Pancreas (tissue), 10 donors: ENCODE measurements at regions not wholly inside any gene's neighbourhood (a gene's known extent, or its start where the extent isn't known, plus 50 kb on each side); places are given as distances from the start of the nearest gene placed in this dataset.

Experiments used
- ATAC-seq, 4 donors: fragments of 200-7000 bp; cut with Tn5 transposase; one replicate each; pipeline versions ENCODE4 v1.8.0 to v1.9.1; 2020; ENCODE audit warnings: mild to moderate bottlenecking in 4 of 4, moderate library complexity in 4 of 4
- DNase-seq, 6 donors: peaks; one replicate each; pipeline ENCODE4 v3.0.0-alpha.2; 2020
- FAIRE-seq: peaks from 2 replicates; lab custom pipeline; 2012; peaks lifted over from hg19 to GRCh38; lab: Jason Lieb, UNC
- H3K27ac ChIP-seq, 4 donors: fragments of 200-600 bp; sonication (generic); 1 replicate in 3 of 4; 2 replicates in 1 of 4; pipeline versions ENCODE4 v1.5.0 to v1.8.0; 2020
- H3K27me3 ChIP-seq, 4 donors: fragments of 200-600 bp; one replicate each; pipeline ENCODE4 v1.8.0; 2021
- H3K36me3 ChIP-seq, 3 donors: fragments of 200-600 bp; sonication (generic) in 1 of 3; one replicate each; pipeline versions ENCODE4 v1.5.0 to v1.8.0; 2020 to 2021
- H3K4me1 ChIP-seq, 3 donors: fragments of 200-600 bp; one replicate each; pipeline ENCODE4 v1.8.0; 2021
- H3K4me3 ChIP-seq, 4 donors: fragments of 200-600 bp; sonication (generic) in 2 of 4; one replicate each; pipeline versions ENCODE4 v1.5.0 to v1.8.0; 2020 to 2021
- H3K9me3 ChIP-seq, 4 donors: fragments of 200-600 bp; one replicate each; pipeline ENCODE4 v1.8.0; 2021
- WGBS, 2 donors: extraction: QIAGEN DNeasy Blood & Tissue Kit; methylation state at CpG; one replicate each; pipeline ENCODE4 v1.1.7; 2013; 5-methylcytosine and 5-hydroxymethylcytosine counted together
- intact Hi-C, 3 donors: fragments of 100-400 bp; cut with DNase I; formaldehyde crosslinking; loops; one replicate each; pipeline versions ENCODE4 v1.11.1 to v1.14.2; 2022
- TF ChIP-seq, protein P1 (sequence below), 4 donors: fragments of 200-600 bp; sonication (generic) in 3 of 4; IDR thresholded peaks; one replicate each; pipeline versions ENCODE4 v1.5.0 to v1.8.0; 2021; ENCODE audit warnings: antibody characterized with exemption in 4 of 4
- donor health status: healthy with polysubstance abuse.
- donor health status: DM: no; HTN: no; CAD: no; lungs with moderate emphysema.
- donor health status: DM: no; HTN: no; CAD: no.
- donor health status: control.
- donor health status: control.
- donor health status: Bipolar disorder and iron deficiency.
- donor health status: DM: yes; HTN: yes; CAD: no.
- donor health status: DM: no; HTN: no; CAD: no.
- donor health status: DM: no; HTN: no; CAD: no.
- donor health status: DM: yes; HTN: yes; CAD: no.

DNA sequence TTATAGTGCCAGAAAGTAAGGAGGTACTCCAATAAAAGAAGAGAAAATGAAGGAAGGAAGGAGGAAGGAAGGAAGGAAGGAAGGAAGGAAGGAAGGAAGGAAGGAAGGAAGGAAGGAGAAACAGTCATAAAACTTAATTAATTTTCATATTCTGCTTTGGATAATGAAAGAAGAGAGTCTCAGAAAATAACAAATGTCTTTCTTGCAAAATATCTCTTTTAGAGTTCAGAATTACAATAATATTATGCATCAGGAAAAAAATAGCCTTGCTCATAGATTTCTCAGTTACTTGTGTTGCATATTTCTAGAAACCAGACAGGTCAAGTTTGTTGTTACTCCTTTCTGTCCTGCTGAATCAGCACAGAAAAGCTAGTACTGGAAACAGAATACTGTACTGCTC lies 130.1 kb upstream of the DKK2 start:
- DNase-seq = no peak
- no peak overlapping the region for H3K4me3 ChIP-seq
- H3K4me1 ChIP-seq = no peaks in the 10 kb centered on the region
- FAIRE-seq = no peak
- no peaks in the 10 kb centered on the region for H3K27me3 ChIP-seq
- no peak overlapping the region for H3K27ac ChIP-seq
- H3K36me3 ChIP-seq = no peaks in the 10 kb centered on the region
- TF ChIP-seq, protein P1, sequence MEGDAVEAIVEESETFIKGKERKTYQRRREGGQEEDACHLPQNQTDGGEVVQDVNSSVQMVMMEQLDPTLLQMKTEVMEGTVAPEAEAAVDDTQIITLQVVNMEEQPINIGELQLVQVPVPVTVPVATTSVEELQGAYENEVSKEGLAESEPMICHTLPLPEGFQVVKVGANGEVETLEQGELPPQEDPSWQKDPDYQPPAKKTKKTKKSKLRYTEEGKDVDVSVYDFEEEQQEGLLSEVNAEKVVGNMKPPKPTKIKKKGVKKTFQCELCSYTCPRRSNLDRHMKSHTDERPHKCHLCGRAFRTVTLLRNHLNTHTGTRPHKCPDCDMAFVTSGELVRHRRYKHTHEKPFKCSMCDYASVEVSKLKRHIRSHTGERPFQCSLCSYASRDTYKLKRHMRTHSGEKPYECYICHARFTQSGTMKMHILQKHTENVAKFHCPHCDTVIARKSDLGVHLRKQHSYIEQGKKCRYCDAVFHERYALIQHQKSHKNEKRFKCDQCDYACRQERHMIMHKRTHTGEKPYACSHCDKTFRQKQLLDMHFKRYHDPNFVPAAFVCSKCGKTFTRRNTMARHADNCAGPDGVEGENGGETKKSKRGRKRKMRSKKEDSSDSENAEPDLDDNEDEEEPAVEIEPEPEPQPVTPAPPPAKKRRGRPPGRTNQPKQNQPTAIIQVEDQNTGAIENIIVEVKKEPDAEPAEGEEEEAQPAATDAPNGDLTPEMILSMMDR (IDR thresholded peaks at IDR 0.05) = no peak
- intact Hi-C loops = no loop called here
- no peaks in the 10 kb centered on the region for H3K9me3 ChIP-seq
- ATAC-seq = no peak

DNA sequence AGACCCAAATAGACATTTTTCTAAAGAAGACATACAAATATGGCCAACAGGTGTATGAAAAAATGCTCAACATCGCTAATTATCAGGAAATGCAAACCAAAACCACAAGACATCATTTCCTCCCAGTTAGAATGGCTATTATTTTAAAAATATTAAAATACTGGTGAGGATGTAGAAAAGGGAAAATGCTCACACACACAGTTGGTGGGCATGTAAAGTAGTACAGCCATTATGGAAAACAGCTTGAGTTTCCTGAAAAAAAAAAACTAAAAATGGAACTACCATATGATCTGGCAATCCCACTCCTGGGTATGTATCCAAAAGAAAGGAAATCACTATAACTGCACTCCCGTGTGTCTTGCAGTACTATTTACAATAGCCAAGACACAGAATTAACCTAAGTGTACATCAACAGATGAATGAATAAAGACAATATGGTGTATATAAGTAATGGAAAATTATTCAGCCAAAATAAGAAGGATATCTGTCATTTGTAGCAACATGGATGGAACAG lies 128.9 kb upstream of the DKK2 start:
- intact Hi-C loops = no loop called here
- no peak for FAIRE-seq
- no peaks in the 10 kb centered on the region for H3K27me3 ChIP-seq
- no peak overlapping the region for H3K4me3 ChIP-seq
- DNase-seq = no peak
- TF ChIP-seq, protein P1 (IDR thresholded peaks at IDR 0.05) = no peak
- no peaks in the 10 kb centered on the region for H3K4me1 ChIP-seq
- 76 to 80% methylated on average over 2 of the region's 2 CpGs for WGBS, 2 donors
- no peak overlapping the region for H3K27ac ChIP-seq
- H3K9me3 ChIP-seq = no peaks in the 10 kb centered on the region
- no peak for ATAC-seq
- H3K36me3 ChIP-seq = no peaks in the 10 kb centered on the region

DNA sequence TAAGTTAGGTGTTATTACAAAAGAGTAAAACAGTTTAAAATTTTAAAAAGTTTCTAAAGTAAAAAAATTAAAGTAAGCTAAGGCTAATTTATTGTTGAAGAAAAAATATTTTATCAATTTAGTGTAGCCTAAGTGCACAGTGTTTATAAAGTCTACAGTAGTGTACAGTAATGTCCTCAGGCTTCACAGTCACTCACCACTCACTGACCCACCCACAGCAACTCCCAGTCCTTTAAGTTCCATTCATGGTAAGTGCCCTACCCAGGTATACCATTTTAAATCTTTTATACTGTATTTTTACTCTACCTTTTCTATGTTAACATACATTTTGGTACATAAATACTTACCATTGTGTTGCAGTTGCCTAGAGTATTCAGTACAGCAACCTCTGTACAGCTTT lies 120.3 kb upstream of the DKK2 start:
- TF ChIP-seq, protein P1 (IDR thresholded peaks at IDR 0.05) = no peak
- ATAC-seq = no peak
- no peak for FAIRE-seq
- no peak for DNase-seq
- no peaks in the 10 kb centered on the region for H3K4me1 ChIP-seq
- no peak overlapping the region for H3K4me3 ChIP-seq
- H3K27me3 ChIP-seq = no peaks in the 10 kb centered on the region
- H3K36me3 ChIP-seq = no peaks in the 10 kb centered on the region
- intact Hi-C loops = no loop called here
- H3K9me3 ChIP-seq = no peaks in the 10 kb centered on the region
- no peak overlapping the region for H3K27ac ChIP-seq

DNA sequence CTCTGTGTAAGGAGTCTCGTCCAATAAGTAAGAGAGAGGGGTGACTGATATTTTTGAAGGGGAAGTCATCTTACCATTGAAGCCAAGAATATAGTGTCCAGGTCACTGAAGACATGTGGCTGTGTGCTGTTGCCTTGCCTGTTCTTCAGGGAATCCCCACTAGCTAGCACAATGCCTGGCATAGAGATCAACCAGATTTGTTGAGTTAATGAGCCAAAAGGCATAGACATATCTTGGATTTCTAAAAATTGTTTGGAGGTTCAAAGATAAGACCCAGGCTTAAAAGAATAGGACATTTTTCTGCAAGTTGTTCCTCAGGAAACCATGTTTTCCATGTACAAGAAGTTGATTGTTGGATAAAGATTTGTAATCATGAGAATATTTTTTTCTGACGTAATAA lies 119.3 kb upstream of the DKK2 start:
- TF ChIP-seq, protein P1 (IDR thresholded peaks at IDR 0.05) = no peak
- Histone ChIP-seq H3K27me3 (no peaks in the 10 kb centered on the region), H3K4me3 (no peak overlapping the region), H3K27ac (no peak overlapping the region), H3K36me3 (no peaks in the 10 kb centered on the region), H3K9me3 (no peaks in the 10 kb centered on the region), H3K4me1 (no peaks in the 10 kb centered on the region)
- intact Hi-C loops = no loop called here
- FAIRE-seq (no peak), DNase-seq (no peak), ATAC-seq (no peak)
- WGBS, 2 donors = 35 to 38% methylated on average over 2 of the region's 2 CpGs

DNA sequence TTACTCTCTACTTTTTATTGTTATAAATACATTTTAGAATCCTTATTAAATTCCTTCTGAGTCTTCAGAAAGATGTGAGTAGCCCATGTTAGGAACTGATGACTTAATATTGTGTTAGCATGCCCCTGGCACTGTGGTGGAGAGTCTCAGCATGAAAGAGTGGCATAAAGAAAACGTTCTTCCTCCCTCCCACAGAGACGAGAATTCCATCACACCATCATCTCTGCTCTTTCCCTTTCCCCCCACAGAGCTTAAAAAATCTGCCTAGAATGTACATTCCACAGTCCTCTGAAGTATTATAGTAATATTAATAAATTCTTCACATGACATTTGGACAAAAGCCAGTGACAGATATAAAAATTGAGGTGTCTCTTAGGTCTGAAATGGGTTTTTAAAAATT lies 117.8 kb upstream of the DKK2 start:
- Histone ChIP-seq H3K9me3 (no peaks in the 10 kb centered on the region), H3K4me3 (no peak overlapping the region), H3K36me3 (no peaks in the 10 kb centered on the region), H3K27ac (no peak overlapping the region), H3K4me1 (no peaks in the 10 kb centered on the region), H3K27me3 (no peaks in the 10 kb centered on the region)
- DNase-seq (no peak), ATAC-seq (no peak), FAIRE-seq (no peak)
- TF ChIP-seq, protein P1 (IDR thresholded peaks at IDR 0.05) = no peak
- WGBS, 2 donors = 28 to 38% methylated on average over 2 of the region's 2 CpGs
- intact Hi-C loops = no loop called here
